T-helper 1 cell (primary cell): ENCODE measurements at regions not wholly inside any gene's neighbourhood (a gene's known extent, or its start where the extent isn't known, plus 50 kb on each side); places are given as distances from the start of the nearest gene placed in this dataset.
"Not testable (repeated sequence)": the region's sequence is repeated elsewhere in the genome, so short reads cannot be mapped to it uniquely, and the experiment has no call there.

Experiments
- DNase-seq, 5 donors: peaks; one replicate each; pipeline ENCODE4 v3.0.0-alpha.2; 2012 to 2020

- no peak for DNase-seq
Measured at GRCh38 chr2:65943099-65943786, 491.7 kb upstream of the MEIS1 start.

DNA sequence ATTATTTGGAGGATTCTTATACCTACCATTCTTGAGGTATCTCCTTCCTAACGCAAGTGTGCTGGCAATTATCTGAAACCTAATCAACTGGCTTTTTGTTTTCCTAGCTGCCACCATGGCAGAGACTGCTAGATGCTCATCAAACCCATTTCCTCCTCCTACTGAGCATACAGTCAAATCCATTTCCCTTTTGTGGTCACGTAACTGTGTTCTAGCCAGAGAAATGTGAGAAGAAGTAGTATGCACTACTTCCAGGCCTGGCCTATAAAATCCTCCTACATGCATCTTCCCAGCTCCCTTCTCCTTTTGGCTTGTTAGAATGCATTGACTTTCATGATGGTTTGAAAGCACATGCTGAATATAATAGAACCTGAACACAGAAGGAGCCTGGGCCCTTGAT, 494.1 kb upstream of the MEIS1 start:
- no peak for DNase-seq

DNA sequence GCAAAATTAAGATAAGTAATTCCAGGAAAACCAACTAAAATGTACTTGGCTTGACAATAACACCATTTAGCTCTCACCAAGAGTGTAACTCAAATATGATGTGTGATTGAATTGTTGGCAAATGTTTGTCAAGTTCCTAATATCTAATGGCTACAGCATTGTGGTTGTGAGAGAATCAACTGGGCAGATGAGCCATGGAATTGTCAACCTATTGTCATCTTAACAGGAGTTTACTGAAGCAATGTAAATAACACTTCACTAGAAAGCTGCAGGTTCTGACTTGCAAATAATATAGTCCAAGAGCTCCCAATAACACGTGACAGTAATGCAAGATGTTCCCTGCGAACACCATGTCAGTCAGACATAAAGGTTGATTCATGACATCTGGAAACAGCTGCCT, 495.2 kb upstream of the MEIS1 start:
- no peak for DNase-seq

GRCh38 chr2:65937379-65938160, 497.4 kb upstream of the MEIS1 start:
- DNase-seq, result no peak

DNA sequence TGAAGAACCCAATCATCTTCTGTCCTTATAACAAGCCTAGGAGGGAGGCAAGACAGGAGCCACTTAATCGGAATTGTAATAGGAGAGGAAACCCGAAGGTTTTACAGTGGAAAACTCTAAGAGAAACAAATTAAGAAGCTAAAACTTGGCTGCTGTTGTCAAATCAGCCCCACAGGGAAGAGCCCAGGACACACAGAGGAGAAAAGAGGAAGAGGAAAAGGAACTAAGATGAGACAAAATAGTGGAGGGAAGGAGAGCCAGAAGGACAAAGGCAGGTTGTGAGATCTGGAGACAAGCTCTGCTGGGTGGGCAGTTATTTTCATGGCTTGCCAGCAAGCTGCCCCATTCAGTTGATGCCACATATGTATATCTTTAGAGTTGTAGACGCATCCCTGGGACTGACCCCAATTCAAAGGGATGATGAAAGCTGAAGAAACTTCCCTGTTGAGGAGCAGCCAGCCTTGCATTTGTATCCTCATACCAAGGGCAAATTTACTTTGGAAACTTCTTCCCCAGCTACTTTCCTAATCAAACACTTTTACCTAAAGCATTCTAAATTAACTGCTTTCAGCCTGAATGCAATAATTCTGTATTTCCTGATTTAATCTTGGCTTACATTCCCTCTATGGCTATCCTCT, 499.8 kb upstream of the MEIS1 start:
- DNase-seq, result no peak

GRCh38 chr2:65932571-65932970, 500.2 kb upstream of the SPRED2 start:
- no peak for DNase-seq

- no peak for DNase-seq
Measured at GRCh38 chr2:65931056-65931455, 498.7 kb upstream of the SPRED2 start.

DNA sequence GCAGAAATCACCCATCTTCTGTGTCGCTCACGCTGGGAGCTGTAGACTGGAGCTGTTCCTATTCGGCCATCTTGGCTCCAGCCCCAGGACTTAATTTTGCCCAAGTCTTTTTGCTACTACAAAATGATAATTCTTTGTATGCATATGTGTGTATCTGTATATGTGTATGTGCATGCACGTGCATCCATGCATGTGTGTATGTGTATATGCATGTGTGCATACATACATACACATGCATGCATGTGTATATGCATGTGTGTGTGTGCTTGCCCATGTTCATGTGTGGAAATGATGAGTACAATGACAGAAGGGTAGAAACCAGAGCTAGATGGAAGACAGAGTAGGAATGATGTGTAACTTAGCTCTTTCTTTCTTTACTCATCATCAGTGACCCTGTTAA, 497.9 kb upstream of the SPRED2 start:
- DNase-seq, result no peak

DNA sequence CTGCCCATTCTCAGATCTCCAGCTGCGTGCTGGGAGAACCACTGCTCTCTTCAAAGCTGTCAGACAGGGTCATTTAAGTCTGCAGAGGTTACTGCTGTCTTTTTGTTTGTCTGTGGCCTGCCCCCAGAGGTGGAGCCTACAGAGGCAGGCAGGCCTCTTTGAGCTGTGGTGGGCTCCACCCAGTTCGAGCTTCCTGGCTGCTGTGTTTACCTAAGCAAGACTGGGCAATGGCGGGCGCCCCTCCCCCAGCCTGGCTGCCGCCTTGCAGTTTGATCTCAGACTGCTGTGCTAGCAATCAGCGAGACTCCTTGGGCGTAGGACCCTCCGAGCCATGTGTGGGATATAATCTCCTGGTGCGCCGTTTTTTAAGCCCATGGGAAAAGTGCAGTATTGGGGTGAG, 497.3 kb upstream of the SPRED2 start:
- not testable (repeated sequence) for DNase-seq

GRCh38 chr2:65922794-65923193, 490.4 kb upstream of the SPRED2 start:
- no peak for DNase-seq

GRCh38 chr2:65922030-65922429, 489.6 kb upstream of the SPRED2 start:
- no peak for DNase-seq

GRCh38 chr2:65921116-65921515, 488.7 kb upstream of the SPRED2 start:
- DNase-seq, result no peak

- no peak for DNase-seq
Measured at GRCh38 chr2:65920659-65921058, 488.3 kb upstream of the SPRED2 start.

DNA sequence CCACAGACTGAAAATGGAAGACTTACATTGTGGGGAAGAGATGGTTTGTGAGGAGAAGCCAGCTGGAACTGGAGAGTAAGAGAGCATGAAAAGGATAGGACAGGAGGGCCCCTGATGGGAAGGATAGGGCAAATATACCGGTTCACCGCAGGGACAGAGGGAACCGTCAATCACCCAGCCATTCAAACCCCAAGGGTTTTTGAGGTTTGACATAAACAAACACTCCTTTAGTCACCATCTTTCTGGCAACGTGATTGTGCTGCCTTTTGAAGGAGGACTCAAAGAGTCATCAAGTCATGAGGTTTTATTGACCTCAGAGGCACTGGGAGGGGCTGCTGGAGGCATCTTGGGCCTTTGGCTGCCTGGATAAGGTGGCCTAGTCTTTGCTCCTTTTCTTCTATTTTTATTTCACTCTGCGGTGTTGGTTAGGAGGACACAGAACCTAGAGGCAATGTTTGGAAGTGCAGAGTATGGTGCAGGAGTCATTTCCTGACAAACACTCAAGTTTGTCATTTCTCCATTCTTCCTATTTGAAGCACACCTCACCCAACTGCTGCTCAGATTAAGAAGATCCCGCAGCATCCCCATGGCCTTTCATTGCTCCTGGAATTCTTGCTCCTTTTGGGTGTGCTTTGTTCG, 487.3 kb upstream of the SPRED2 start:
- DNase-seq, result no peak

DNA sequence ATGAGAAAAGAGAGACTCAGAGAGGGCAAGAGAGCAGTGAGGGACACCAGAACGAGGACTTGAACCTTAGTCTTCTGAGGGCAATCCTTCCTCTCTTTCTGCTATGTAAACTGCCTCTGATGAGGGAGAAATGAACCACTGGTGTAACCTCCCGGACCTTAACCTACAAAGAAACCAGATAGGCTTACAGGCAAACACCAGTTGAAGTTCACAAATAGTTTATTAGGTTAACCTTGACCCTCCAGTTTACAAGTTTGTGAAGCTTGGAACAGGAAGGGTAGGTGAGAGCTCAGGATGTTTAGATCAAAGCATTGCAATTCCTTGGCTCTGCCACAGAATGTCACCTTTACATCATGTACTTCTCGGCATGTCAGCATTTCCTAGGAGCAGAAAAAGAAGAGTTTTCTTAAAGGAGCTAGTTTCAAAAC, 486.4 kb upstream of the SPRED2 start:
- no peak for DNase-seq

- DNase-seq, result no peak
Measured at GRCh38 chr2:65917986-65918385, 485.6 kb upstream of the SPRED2 start.

- DNase-seq, result no peak
Measured at GRCh38 chr2:65916785-65917295, 484.4 kb upstream of the SPRED2 start.

GRCh38 chr2:65916177-65916576, 483.8 kb upstream of the SPRED2 start:
- no peak for DNase-seq

GRCh38 chr2:65915273-65915672, 482.9 kb upstream of the SPRED2 start:
- DNase-seq, result no peak

- DNase-seq, result no peak
Measured at GRCh38 chr2:65914244-65914786, 481.9 kb upstream of the SPRED2 start.

- DNase-seq, result no peak
Measured at GRCh38 chr2:65913813-65914212, 481.4 kb upstream of the SPRED2 start.

- no peak for DNase-seq
Measured at GRCh38 chr2:65901756-65902155, 469.4 kb upstream of the SPRED2 start.

GRCh38 chr2:65896446-65896845, 464.0 kb upstream of the SPRED2 start:
- DNase-seq, result no peak
